ENCODE measurements at regions not wholly inside any gene's neighbourhood (a gene's known extent, or its start where the extent isn't known, plus 50 kb on each side); places are given as distances from the start of the nearest gene placed in this dataset.

DNA sequence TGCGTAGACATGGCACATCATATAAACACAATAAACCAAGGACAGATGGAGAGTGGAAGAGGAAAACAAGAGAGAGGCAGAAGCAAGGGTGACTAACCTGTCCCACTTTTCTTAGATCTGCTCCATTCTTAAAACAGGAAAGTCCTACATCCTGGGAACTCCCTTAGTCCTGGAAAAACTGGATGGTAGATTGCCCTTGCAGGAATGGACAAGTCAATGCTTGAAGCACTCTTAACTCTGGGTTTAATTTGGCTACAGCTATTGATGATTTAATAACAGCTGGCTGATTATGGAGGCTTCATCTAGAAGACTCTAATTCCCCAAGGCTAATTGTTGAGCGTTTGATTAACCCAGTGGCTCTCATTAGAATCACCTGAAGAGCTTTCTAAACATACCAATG is 258.8 kb downstream of the MIAT start:
- H3K4me3 ChIP-seq (ENCODE audit: low read depth, low read length), result no peak overlapping the region
- no peak overlapping the region for H3K27ac ChIP-seq (ENCODE audit: low read depth, low read length)
- H3K36me3 ChIP-seq (ENCODE audit: control insufficient read depth, insufficient read depth, low read length), result no peaks in the 10 kb centered on the region
- no peak overlapping the region for H3K9ac ChIP-seq (ENCODE audit: low read depth, low read length)
- H3K9me3 ChIP-seq (ENCODE audit: control insufficient read depth, insufficient read depth, low read length), result no peaks in the 10 kb centered on the region
- H3K27me3 ChIP-seq (ENCODE audit: control insufficient read depth, insufficient read depth, low read length), result peaks cover 9% of the 10 kb centered on the region
- H3K4me1 ChIP-seq (ENCODE audit: control insufficient read depth, insufficient read depth, low read length), result peaks cover 9% of the 10 kb centered on the region

DNA sequence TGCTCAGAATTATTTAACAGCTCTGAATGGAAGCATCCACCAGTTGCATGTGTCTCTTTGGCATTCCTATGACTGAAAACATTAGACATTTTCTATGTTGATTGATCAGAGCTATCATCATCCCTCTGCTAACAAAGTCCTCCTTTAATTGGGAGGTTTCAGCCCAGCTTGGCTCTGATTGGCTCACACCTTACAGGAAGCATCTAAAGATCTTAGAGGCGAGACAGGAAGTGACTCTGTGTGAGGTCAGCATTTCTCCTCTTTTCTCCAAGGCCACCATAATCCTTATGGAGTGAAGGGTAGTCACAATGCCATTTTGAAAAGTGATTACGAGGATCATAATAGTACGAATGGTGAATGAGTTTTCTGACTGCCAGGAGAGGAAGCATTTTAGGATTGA is 260.8 kb downstream of the MIAT start:
- no peak overlapping the region for H3K4me3 ChIP-seq (ENCODE audit: low read depth, low read length)
- no peak overlapping the region for H3K9ac ChIP-seq (ENCODE audit: low read depth, low read length)
- H3K4me1 ChIP-seq (ENCODE audit: control insufficient read depth, insufficient read depth, low read length), result peaks cover 3% of the 10 kb centered on the region
- no peaks in the 10 kb centered on the region for H3K27me3 ChIP-seq (ENCODE audit: control insufficient read depth, insufficient read depth, low read length)
- no peaks in the 10 kb centered on the region for H3K9me3 ChIP-seq (ENCODE audit: control insufficient read depth, insufficient read depth, low read length)
- H3K27ac ChIP-seq (ENCODE audit: low read depth, low read length), result no peak overlapping the region
- no peaks in the 10 kb centered on the region for H3K36me3 ChIP-seq (ENCODE audit: control insufficient read depth, insufficient read depth, low read length)

DNA sequence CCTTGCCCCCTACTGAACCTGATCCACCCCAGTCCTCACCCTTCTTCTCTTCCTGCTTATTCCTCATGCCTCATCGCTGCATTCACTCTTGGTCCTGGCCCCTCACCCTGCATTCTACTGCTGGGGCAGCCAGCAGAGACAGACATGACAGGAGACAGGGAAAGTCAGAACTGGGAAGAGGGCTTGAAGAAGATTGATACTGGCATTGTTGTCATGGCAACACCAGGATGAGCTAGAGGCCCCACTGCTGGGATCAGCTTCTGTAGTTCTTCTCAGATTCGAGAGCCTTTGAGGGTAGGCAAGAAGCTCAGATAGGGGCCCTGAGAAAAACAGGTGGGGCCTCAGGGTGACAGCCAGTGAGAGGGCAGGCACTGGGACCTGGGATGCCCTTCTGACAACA is 264.3 kb downstream of the MIAT start:
- H3K4me3 ChIP-seq (ENCODE audit: low read depth, low read length), result no peak overlapping the region
- peaks cover 11% of the 10 kb centered on the region for H3K4me1 ChIP-seq (ENCODE audit: control insufficient read depth, insufficient read depth, low read length)
- no peak overlapping the region for H3K27ac ChIP-seq (ENCODE audit: low read depth, low read length)
- H3K9ac ChIP-seq (ENCODE audit: low read depth, low read length), result no peak overlapping the region
- no peaks in the 10 kb centered on the region for H3K27me3 ChIP-seq (ENCODE audit: control insufficient read depth, insufficient read depth, low read length)
- H3K36me3 ChIP-seq (ENCODE audit: control insufficient read depth, insufficient read depth, low read length), result no peaks in the 10 kb centered on the region
- H3K9me3 ChIP-seq (ENCODE audit: control insufficient read depth, insufficient read depth, low read length), result no peaks in the 10 kb centered on the region

DNA sequence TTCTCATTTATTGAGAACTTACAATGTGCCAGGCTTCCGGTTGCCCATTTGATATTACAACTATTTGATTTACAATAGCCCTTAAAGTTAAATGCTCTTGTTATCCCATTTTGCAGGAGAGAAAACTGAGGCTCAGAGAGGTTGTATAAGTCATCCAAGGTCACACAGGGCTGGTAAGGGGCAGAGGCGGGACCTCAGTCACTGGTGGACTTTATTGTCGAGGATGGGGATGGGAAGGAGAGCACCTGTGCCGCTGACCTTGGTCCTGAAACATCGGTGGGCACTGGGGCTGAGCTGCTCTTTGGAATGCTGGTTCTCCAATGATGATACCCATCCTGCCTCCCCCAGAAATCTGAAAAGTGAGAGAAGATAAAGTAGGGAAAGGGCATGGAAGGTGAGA is 265.4 kb downstream of the MIAT start:
- H3K27me3 ChIP-seq (ENCODE audit: control insufficient read depth, insufficient read depth, low read length), result no peaks in the 10 kb centered on the region
- H3K4me1 ChIP-seq (ENCODE audit: control insufficient read depth, insufficient read depth, low read length), result peaks cover 11% of the 10 kb centered on the region
- no peak overlapping the region for H3K4me3 ChIP-seq (ENCODE audit: low read depth, low read length)
- no peak overlapping the region for H3K9ac ChIP-seq (ENCODE audit: low read depth, low read length)
- no peaks in the 10 kb centered on the region for H3K9me3 ChIP-seq (ENCODE audit: control insufficient read depth, insufficient read depth, low read length)
- H3K36me3 ChIP-seq (ENCODE audit: control insufficient read depth, insufficient read depth, low read length), result no peaks in the 10 kb centered on the region
- no peak overlapping the region for H3K27ac ChIP-seq (ENCODE audit: low read depth, low read length)

DNA sequence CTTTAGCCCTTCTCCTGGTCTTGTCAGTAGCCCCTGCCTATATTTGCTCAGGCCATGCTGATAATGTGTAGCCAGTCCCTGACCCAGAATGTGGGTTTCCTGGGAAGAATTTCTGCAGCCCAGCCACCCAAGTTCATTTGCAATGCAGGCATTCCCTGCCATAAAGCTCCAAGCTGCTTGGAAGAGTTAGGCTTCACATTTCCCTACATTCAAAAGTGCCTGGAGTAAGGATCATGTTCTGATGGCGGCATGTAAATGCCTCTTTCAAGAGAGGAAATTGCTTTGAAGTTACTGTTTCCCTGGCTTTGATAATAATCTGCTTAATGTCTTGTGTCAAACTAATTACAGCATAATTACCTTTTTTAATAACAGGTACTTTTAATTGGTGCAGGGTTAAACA is 266.1 kb downstream of the MIAT start:
- Histone ChIP-seq H3K4me3 (ENCODE audit: low read depth, low read length) (no peak overlapping the region), H3K4me1 (ENCODE audit: control insufficient read depth, insufficient read depth, low read length) (peaks cover 11% of the 10 kb centered on the region), H3K27me3 (ENCODE audit: control insufficient read depth, insufficient read depth, low read length) (no peaks in the 10 kb centered on the region), H3K36me3 (ENCODE audit: control insufficient read depth, insufficient read depth, low read length) (no peaks in the 10 kb centered on the region), H3K27ac (ENCODE audit: low read depth, low read length) (peak overlapping the region; percentile 6), H3K9ac (ENCODE audit: low read depth, low read length) (no peak overlapping the region), H3K9me3 (ENCODE audit: control insufficient read depth, insufficient read depth, low read length) (no peaks in the 10 kb centered on the region)

DNA sequence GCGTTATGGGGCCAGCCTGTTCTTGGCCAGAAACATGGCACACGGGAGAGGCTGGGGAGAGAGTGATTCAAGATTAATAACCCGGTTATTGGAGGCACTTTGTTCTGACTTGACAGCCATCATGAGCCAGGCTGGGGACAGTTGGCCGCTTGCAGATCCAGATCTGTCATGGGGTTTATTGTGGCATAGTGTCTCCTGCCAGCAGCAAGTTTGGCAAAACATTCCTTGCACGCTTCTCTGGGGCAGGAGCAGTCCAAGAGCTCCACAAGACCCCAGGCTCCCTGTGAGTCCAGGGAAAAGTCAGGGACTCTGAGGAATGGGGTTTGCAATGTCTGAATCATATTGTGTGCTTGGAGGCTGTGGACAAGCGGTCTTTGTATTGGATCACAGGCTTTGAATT is 270.4 kb downstream of the MIAT start:
- Histone ChIP-seq H3K9ac (ENCODE audit: low read depth, low read length) (no peak overlapping the region), H3K27ac (ENCODE audit: low read depth, low read length) (no peak overlapping the region), H3K9me3 (ENCODE audit: control insufficient read depth, insufficient read depth, low read length) (no peaks in the 10 kb centered on the region), H3K4me3 (ENCODE audit: low read depth, low read length) (no peak overlapping the region), H3K4me1 (ENCODE audit: control insufficient read depth, insufficient read depth, low read length) (peaks cover 11% of the 10 kb centered on the region), H3K27me3 (ENCODE audit: control insufficient read depth, insufficient read depth, low read length) (no peaks in the 10 kb centered on the region), H3K36me3 (ENCODE audit: control insufficient read depth, insufficient read depth, low read length) (no peaks in the 10 kb centered on the region)

DNA sequence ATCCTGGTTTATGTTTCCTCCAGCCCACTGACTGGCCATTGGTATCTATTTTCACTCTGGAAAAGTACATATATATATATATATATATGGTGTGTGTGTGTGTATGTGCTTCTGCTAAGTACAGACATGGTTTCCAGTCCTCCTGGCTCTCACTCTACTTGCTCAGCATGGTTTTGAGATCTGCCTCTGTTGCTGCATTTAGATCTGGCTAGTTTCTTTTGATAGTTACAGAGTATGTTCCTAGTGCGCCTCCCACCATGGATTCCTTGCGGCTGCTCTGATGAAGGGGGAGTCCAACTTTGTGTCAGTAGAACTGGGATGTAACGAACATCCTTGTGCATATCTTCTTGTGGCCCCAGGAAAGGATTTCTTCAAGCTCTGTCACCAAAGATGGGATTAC is 274.1 kb downstream of the MIAT start:
- no peak overlapping the region for H3K27ac ChIP-seq (ENCODE audit: low read depth, low read length)

DNA sequence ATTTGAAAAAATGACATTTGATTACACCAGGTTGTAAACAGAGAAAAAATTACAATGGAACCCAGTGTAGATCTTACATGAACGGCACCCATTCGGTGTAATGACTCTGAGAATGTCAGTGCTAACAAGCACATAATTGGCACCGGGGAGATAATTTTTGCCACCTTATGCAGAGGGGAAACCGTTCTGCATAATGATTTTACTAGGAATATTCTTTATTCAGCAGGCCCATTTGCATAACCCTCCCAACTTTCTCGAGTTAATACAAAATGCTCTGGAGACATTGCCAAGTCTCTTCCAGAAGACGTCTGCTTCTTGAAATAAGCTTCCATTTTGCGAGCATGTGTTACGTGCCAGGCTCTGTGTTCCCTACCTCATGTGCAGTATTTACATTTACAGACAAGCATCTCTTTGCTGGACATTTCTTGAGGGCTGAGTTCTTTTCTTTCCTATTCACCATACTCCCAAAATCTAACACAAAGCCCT is 275.8 kb downstream of the MIAT start:
- no peaks in the 10 kb centered on the region for H3K36me3 ChIP-seq (ENCODE audit: control insufficient read depth, insufficient read depth, low read length)
- no peak overlapping the region for H3K4me3 ChIP-seq (ENCODE audit: low read depth, low read length)
- H3K9me3 ChIP-seq (ENCODE audit: control insufficient read depth, insufficient read depth, low read length), result 0 out of 2 replicates have a peak, but pooled peaks cover 6% of the 10 kb centered on the region
- no peaks in the 10 kb centered on the region for H3K4me1 ChIP-seq (ENCODE audit: control insufficient read depth, insufficient read depth, low read length)
- H3K27me3 ChIP-seq (ENCODE audit: control insufficient read depth, insufficient read depth, low read length), result no peaks in the 10 kb centered on the region
- H3K27ac ChIP-seq (ENCODE audit: low read depth, low read length), result no peak overlapping the region
- no peak overlapping the region for H3K9ac ChIP-seq (ENCODE audit: low read depth, low read length)

More for the DNA sequence above, 274.1 kb downstream of the MIAT start:
- Histone ChIP-seq H3K4me3 (ENCODE audit: low read depth, low read length) (no peak overlapping the region), H3K27me3 (ENCODE audit: control insufficient read depth, insufficient read depth, low read length) (no peaks in the 10 kb centered on the region), H3K9me3 (ENCODE audit: control insufficient read depth, insufficient read depth, low read length) (no peaks in the 10 kb centered on the region), H3K4me1 (ENCODE audit: control insufficient read depth, insufficient read depth, low read length) (no peaks in the 10 kb centered on the region), H3K9ac (ENCODE audit: low read depth, low read length) (no peak overlapping the region), H3K36me3 (ENCODE audit: control insufficient read depth, insufficient read depth, low read length) (no peaks in the 10 kb centered on the region)

DNA sequence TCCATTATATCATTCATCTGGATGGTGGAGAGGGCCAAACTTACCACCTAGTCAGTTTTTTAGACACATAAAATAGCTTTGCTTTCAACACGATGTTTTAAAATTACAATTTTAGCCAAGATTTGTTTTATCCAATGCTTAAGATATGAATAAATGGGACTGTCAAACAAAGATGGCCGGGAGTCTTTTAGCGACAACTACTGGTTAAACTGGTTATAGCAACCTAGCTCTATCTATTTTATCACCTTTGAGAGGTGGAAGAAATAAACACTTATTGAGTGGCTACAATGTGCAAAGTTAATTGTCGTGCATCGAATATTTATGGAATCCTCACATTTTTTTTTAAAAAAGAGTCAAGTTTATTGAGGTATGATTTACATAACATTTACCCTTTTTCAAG is 279.8 kb downstream of the MIAT start:
- H3K27ac ChIP-seq (ENCODE audit: low read depth, low read length), result no peak overlapping the region
- no peaks in the 10 kb centered on the region for H3K27me3 ChIP-seq (ENCODE audit: control insufficient read depth, insufficient read depth, low read length)
- no peak overlapping the region for H3K4me3 ChIP-seq (ENCODE audit: low read depth, low read length)
- H3K9ac ChIP-seq (ENCODE audit: low read depth, low read length), result no peak overlapping the region
- H3K9me3 ChIP-seq (ENCODE audit: control insufficient read depth, insufficient read depth, low read length), result 0 out of 2 replicates have a peak, but pooled peaks cover 6% of the 10 kb centered on the region
- no peaks in the 10 kb centered on the region for H3K36me3 ChIP-seq (ENCODE audit: control insufficient read depth, insufficient read depth, low read length)
- peaks cover 4% of the 10 kb centered on the region; the same call in 1 of the 2 replicates for H3K4me1 ChIP-seq (ENCODE audit: control insufficient read depth, insufficient read depth, low read length)

DNA sequence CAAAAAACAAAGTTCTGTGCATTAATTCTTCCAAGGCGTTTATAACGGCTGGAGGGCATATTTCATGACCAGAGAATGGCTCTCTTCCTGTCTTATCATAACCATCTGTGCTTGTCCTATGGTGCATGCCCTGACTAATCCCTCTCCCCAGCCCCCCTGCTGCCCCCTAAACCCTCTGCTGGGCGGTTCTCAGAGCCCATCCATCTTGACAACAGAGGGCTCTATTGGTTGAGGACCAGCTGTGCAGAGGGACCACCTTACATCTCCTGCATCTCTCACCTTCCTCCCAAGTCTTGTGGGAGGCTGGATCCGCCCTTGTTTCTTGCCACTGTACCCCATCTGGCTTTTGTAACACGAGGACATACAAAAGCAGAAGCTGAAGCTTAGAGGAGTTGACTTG is 282.1 kb downstream of the MIAT start:
- Histone ChIP-seq H3K27ac (ENCODE audit: low read depth, low read length) (no peak overlapping the region), H3K9me3 (ENCODE audit: control insufficient read depth, insufficient read depth, low read length) (0 out of 2 replicates have a peak, but pooled peaks cover 6% of the 10 kb centered on the region), H3K4me3 (ENCODE audit: low read depth, low read length) (no peak overlapping the region), H3K36me3 (ENCODE audit: control insufficient read depth, insufficient read depth, low read length) (no peaks in the 10 kb centered on the region), H3K9ac (ENCODE audit: low read depth, low read length) (no peak overlapping the region), H3K27me3 (ENCODE audit: control insufficient read depth, insufficient read depth, low read length) (no peaks in the 10 kb centered on the region), H3K4me1 (ENCODE audit: control insufficient read depth, insufficient read depth, low read length) (peaks cover 8% of the 10 kb centered on the region)

DNA sequence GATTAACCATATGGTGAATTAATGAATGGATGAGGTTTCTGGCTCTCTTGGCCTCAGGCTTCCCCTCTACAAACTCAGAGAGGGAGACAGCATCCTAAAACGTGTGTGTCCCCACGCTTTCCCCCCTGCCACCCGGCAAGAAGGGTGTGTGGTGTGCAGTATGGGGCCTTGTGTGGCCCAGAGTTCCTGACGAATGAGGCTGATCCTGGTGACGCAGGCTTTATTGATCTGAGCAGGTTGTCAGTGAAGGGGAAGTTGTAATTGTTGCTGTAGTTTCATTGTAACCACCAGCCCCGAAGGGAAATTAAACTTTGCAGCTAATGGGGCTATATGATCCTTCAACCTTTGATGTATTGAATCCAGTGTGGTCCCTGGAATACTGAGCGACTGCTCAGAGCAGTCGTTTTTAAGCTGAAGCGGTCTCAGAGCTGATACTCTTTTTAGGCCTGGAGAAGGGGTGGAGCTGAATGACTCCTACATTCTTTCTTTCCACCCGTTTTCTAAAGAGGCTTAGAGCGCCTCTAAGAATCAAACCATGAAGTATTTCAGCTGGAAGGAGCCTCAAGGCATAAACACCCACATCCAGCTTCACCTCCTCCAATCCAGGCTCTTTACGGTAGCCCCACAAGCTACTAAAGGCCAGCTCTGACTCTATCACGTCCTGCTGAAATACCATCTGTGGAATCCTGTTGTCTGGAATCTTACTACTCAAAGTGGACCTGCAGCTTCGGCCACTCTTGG is 284.7 kb downstream of the MIAT start:
- Histone ChIP-seq H3K27me3 (ENCODE audit: control insufficient read depth, insufficient read depth, low read length) (no peaks in the 10 kb centered on the region), H3K9ac (ENCODE audit: low read depth, low read length) (no peak overlapping the region), H3K4me1 (ENCODE audit: control insufficient read depth, insufficient read depth, low read length) (peaks cover 8% of the 10 kb centered on the region), H3K9me3 (ENCODE audit: control insufficient read depth, insufficient read depth, low read length) (0 out of 2 replicates have a peak, but pooled peaks cover 6% of the 10 kb centered on the region), H3K36me3 (ENCODE audit: control insufficient read depth, insufficient read depth, low read length) (no peaks in the 10 kb centered on the region), H3K27ac (ENCODE audit: low read depth, low read length) (no peak overlapping the region), H3K4me3 (ENCODE audit: low read depth, low read length) (no peak overlapping the region)

Data from HUES48 (cell line).